CD4-positive, alpha-beta T cell treated with Interleukin-4 for 1 hour (primary cell): ENCODE measurements at regions not wholly inside any gene's neighbourhood (a gene's known extent, or its start where the extent isn't known, plus 50 kb on each side); places are given as distances from the start of the nearest gene placed in this dataset.
"Not testable (repeated sequence)": the region's sequence is repeated elsewhere in the genome, so short reads cannot be mapped to it uniquely, and the experiment has no call there.

Source experiments
- DNase-seq, 2 donors: peaks; one replicate each; pipeline ENCODE4 v3.0.0-alpha.2; 2020 to 2022

- DNase-seq, result no peak
These were observed 116.0 kb upstream of the SYT13 start for GRCh38 chr11:45402049-45402630.

- no peak for DNase-seq
These were observed 114.5 kb upstream of the SYT13 start for GRCh38 chr11:45400591-45400990.

DNA sequence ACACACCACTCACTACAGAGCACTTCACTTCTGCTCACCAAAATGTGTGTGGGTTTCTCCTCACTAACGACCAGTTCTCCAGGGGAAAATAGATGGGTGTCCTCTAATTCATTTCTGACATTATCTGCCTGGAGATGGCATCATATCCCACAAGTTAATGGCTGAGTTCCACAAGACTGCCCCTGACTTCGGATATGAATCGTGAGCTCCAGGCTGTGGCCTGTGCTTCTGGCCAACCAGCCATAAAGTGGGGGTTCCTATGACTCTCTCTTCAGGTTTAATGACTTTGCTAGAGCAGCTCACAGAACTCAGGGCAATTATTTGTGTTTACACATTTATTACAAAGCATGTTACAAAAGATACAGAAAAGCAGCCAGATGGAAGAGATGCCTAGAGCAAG lies 113.0 kb upstream of the SYT13 start:
- no peak for DNase-seq

GRCh38 chr11:45398325-45398724 lies 112.2 kb upstream of the SYT13 start:
- DNase-seq, result no peak

- DNase-seq, result no peak
These were observed 110.3 kb upstream of the SYT13 start for GRCh38 chr11:45396394-45396793.

DNA sequence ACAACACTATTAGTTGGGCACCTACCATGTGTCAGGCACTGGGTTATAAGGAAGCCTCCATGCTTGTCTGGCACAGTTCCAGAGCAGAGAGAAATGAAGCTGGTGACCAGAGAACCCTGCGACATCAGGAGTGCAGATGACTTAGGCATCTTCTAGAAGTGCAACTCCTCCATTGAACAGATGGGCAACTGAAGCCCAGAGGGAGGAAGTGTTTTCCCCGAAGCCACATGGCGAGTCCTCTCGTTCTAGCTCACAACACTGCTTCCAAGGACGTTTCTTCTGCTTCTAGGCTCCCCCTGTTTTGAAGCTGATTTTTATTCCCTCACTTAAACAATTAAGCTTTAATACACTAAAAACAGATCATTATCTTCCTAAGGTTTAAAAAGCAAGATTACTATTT lies 109.8 kb upstream of the SYT13 start:
- no peak for DNase-seq

DNA sequence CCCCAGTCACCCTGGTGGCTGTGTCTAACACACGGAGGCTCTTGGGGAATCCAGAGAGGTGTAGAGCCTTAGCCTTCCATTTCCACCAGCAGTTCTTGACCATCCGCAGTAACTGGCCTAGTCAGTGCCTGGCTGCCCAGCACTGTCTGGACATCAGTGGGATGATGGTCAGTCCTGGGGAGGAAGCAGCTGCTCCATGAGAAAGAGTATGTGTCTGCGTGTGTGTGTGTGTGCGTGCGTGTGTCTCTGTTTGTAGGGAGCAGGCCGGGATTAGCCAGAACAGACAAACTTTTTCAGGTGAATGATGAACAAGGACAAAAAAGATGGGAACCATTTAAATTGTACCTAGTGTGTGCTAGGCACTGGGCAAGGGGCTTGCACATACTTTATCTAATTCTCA lies 109.3 kb upstream of the SYT13 start:
- DNase-seq, result no peak

DNA sequence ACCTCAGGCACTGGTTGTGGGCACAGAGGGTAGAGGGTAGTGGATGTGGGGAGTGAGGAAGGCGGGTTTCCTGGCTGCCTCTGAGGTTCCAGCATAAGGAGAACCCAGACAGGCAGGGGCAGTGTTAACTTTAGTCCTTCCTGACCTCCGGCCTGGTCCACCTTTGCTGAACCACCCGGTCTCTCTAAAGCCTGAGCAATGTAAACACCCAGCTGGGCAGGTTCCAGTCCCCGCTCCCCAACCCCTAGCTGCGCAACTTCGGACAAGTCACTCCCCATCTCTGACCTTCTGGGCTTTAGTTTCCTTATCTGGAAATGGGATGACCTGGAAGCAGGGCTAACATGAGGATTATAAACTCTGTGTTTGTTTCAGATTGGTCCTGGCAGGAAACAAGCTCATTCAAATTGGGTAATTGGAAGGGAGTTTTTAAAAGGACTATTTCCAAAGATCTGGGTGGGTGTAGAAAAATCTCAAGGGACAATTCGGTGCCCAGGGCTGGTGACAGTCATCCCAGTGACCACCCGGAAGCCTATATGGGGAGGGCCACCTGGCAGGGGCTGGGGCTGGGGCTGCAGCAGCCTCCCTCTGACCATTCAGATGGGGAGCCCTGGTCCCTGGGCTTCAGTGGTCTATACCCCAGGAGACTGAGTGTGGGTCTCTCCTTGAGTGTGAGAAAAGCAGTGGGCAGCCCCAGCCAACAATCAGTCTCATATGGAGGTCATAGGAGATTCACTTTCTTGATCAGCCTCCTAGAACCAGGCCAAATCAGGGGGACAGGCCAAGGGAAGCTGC lies 108.3 kb upstream of the SYT13 start:
- no peak for DNase-seq

DNA sequence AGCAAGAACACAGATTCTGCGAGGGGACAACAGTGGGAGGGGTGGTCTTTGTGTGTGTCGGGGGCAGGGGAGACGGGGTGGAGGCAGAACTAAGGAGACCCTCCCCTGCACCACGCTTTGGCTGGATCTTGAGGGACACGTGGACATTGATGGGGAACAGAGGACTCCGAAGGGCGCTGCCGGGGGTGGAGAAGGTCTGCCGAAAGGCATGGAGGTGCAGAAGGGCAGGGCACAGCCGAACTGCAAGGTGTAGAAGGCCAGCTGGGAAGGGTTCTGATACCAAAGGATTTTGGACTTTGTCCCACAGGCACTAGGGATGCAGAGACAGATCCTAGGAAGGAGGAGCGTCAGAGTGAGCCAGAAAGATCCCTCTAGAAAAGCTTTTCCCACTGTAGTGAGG lies 107.7 kb upstream of the SYT13 start:
- no peak for DNase-seq

DNA sequence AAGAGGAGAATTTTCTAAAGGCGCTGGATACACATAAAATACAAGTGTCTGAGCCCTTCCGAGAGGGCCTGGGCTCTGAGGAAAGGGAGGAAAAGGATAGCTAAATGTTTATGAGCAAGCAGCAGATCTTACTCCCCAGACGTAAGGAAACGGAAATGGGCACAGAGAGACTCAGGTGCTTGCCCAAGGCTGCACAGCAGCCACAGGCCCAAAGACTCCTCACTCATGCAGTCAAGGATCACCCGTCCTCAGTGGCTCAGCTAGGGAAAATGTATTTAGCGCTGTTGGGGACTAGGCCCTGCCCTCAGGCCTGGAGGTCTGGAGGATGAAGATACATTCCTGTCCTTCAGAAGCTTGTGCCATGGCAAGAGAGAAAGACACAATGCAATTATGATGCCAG lies 107.2 kb upstream of the SYT13 start:
- DNase-seq, result no peak

GRCh38 chr11:45392591-45393091 lies 106.5 kb upstream of the SYT13 start:
- DNase-seq, result no peak

GRCh38 chr11:45392154-45392553 lies 106.0 kb upstream of the SYT13 start:
- no peak for DNase-seq

GRCh38 chr11:45391168-45391850 lies 105.2 kb upstream of the SYT13 start:
- no peak for DNase-seq

GRCh38 chr11:45390407-45390806 lies 104.3 kb upstream of the SYT13 start:
- DNase-seq, result no peak

DNA sequence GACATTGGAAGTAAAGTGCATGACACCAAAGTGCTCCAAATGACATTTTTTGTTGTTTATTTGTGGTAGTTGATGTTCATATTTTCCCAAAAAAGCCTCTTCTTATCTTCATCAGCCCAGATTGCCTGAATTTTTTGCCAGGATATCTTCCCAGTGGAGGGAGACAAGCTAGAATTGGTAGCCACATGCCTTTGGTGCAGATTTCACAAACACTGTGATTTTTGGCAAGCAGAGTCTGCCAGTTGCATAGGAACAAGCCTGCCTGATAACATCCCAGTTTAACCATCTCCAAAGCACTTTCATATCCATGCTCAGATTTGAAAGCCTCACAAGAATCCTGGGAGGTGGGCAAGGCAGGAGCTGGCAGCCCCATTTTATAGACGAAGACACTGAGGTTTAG lies 102.3 kb upstream of the SYT13 start:
- DNase-seq, result no peak

- DNase-seq, result not testable (repeated sequence)
These were observed 101.7 kb upstream of the SYT13 start for GRCh38 chr11:45387885-45388284.

DNA sequence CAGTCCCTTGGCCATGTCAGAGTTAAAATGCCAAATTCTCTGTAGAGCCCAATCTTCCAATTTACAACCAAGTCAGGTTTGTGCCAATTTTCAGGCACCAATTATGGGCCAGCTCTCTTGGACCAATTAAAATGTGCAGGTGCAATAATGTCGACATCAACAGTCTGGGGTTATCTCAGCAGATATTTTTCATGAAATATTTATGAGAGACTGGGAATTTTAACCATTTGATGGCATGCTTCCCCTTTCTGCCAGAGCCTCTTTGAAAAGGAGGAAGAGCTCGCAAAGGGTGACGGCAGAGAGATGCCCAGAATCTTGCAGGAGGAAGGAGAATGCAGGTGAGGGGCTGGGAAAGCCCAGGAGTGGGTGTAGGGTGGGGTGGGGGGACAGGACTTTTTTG lies 100.8 kb upstream of the SYT13 start:
- DNase-seq, result no peak

- DNase-seq, result peak; percentile 12 to 24
These were observed 99.7 kb upstream of the SYT13 start for GRCh38 chr11:45385844-45386243.

DNA sequence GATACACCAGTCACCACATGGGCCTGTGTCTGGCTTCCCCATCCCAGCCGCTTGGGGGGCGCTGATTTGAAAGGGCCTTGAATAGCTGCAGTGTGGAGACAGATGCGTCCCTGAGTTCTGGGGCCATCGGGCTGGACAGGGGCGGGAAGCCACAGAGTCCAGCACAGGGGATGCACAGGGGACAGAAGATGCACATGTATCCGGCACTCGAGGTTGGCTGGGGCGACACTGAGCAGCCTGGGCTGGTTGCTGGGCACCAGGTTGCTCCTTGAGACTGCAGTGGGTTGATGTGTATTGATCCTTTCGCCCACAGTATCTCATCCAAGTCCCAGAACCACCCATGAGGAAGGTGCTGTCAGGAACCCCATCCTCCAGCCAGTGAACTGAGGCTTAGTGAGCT lies 99.3 kb upstream of the SYT13 start:
- no peak for DNase-seq

DNA sequence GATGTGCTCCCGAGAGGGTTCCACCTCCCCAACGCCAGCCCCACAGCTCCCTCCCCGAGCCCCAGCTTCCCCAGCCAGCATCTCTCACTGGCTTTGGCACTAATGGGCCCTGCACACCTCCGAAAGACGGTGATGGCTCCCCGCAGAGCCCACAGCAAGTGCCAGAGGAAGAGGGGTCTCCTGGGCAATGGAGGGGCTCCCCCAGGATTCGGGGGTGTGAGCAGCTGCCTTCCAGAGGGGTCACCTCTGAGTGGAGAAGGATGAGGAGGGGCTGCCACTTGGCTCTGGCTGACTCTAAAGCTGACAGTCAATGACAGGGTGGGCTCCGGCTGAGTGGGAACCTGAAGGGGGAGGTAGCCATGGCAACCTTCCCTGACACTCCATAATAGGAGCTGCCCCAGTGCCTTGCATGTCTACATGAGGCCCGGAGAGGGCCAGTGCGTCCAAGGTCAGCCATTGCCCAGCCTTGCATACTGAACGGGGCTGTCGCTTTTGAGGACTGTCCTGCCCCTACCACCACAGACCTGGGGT lies 98.6 kb upstream of the SYT13 start:
- DNase-seq, result no peak

DNA sequence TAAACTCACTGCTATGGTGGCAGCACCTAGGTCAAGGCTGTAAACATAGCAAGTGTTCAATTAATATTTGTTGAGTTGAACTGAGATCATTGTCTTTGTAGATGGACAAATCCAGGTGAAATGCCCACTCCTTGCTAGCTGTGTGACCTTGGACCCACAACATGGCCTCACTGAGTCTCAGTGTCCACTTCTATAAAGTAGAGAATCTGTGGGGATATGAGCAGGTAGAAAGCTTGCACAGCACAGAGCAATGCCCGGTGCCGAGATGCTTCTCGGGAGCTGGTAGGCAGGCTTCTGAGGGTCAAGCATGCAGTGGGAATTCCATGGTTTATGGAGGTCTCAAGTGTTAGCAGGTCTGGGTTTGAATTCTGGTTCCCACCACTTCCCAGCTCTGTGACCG lies 97.9 kb upstream of the SYT13 start:
- no peak for DNase-seq

GRCh38 chr11:45383224-45383623 lies 97.1 kb upstream of the SYT13 start:
- peak in 1 of 2 donors; percentile 10 for DNase-seq

DNA sequence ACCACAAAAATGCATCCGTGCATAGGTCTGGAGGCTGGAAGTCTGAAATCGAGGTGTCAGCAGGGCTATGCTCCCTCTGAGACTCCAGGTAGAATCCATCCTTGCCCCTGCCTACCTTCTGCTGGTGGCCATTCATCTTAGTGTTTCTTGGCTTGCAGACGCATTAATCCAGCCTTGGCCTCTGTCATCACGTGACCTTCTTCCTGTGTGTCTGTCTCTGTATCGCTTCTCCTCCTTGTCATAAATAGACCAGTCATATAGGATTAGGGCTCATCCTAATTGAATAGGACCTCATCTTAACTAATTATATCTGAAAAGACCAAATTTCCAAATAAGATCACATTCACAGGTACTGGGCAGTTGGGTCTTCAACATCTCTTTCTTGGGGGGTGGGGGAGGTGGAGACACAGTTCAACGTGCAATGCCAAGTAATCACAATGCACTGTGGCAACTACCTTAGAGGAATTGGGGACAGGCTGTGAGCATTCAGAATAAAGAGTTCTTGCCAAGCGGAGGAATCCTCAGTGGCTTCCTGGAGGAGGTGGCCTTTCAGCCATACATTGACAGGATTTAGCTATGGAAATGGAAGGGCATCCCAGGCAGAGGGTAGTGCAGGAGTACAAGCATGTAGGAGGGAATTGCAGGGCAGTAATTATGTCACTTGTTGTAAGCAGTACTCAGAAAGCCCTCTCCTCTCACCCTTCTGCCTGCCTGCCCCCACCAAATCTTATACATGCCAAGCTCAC lies 96.2 kb upstream of the SYT13 start:
- DNase-seq, result no peak
